ENCODE measurements at regions not wholly inside any gene's neighbourhood (a gene's known extent, or its start where the extent isn't known, plus 50 kb on each side); places are given as distances from the start of the nearest gene placed in this dataset.

DNA sequence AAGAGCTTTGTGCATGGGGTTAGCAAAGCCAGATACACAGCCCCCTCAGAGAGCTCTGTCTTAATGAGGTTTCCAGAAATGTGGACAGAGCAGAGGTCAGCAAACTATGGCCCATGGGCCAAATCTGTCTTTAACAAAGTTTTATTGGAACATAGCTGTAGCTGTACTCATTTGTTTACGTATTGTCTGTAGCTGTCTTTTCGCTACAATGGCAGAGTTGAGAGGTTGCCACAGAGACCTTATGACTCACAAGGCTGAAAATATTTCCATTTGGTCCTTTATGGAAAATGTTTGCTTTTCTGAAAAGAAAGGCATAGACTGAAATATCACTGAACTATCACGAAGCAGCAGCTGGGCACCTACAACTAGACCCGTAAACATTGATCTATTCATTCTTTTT lies 841.8 kb downstream of the SLC4A3 start:
- no peak for DNase-seq (ENCODE audit: low read depth)
- H3K4me3 ChIP-seq (ENCODE audit: low read depth, low read length) = no peak overlapping the region
- TF ChIP-seq, protein P1, sequence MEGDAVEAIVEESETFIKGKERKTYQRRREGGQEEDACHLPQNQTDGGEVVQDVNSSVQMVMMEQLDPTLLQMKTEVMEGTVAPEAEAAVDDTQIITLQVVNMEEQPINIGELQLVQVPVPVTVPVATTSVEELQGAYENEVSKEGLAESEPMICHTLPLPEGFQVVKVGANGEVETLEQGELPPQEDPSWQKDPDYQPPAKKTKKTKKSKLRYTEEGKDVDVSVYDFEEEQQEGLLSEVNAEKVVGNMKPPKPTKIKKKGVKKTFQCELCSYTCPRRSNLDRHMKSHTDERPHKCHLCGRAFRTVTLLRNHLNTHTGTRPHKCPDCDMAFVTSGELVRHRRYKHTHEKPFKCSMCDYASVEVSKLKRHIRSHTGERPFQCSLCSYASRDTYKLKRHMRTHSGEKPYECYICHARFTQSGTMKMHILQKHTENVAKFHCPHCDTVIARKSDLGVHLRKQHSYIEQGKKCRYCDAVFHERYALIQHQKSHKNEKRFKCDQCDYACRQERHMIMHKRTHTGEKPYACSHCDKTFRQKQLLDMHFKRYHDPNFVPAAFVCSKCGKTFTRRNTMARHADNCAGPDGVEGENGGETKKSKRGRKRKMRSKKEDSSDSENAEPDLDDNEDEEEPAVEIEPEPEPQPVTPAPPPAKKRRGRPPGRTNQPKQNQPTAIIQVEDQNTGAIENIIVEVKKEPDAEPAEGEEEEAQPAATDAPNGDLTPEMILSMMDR (IDR thresholded peaks at IDR 0.05; ENCODE audit: low read depth, low read length, missing control alignments) = no peak

- H3K4me3 ChIP-seq (ENCODE audit: low read depth, low read length) = no peak overlapping the region
- DNase-seq (ENCODE audit: low read depth) = no peak
- TF ChIP-seq, protein P1 (IDR thresholded peaks at IDR 0.05; ENCODE audit: low read depth, low read length, missing control alignments) = no peak
Observed at GRCh38 chr2:220473611-220474010, 846.2 kb downstream of the SLC4A3 start.

DNA sequence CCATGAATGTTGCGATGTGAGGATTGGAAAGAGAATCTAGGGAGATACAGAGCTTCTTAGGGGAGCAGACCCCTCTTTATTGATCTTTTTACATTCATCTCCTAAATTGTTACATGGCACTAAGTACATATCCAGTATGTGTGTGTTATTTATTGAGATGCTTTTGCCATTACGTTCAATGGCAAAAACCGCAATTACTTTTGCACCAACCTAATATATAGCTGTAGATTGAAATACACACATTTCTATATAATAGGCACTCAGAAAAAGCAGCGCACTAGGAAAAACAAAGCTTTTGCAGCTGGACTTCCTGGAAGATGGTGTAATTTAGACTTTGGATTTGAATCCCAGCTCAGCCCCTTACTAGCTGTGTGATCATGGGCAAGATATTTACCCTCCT lies 849.4 kb downstream of the SLC4A3 start:
- DNase-seq (ENCODE audit: low read depth) = no peak
- TF ChIP-seq, protein P1 (IDR thresholded peaks at IDR 0.05; ENCODE audit: low read depth, low read length, missing control alignments) = no peak
- H3K4me3 ChIP-seq (ENCODE audit: low read depth, low read length) = no peak overlapping the region

DNA sequence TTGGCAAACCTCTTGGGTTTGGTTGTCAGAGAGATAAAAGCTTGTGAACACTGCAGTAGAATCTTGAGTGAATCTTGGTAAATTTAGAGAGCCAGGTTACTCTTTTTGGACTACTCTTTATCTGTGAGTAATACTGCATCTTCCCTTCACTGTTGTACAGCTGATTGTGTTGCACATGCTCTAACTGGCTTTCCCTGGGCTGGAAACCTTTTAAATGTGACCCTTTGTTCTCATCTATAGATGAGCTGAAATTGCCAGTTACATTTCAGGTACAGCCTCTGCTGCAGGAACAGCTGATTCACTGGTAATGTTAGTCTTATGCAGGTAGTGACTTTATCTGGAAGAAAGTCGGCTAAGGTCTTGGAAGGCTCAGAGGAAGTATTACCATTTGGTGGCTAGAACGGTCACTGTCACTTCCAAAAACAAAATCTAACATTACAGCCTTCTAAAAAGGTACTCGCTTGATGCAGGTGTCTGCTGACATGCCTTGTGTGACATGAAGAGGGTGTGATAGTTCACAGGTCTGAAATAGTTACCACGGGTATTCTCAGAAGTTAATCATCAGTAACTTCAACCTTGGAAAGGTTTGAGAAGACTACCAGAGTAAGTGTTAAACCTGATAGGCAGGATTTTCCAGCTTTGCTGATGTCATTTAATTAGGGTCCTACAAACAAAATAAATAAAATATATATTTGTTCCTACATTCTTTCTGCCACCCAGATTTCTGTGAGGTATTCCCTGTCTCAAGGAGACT lies 851.1 kb downstream of the SLC4A3 start:
- no peak overlapping the region for H3K4me3 ChIP-seq (ENCODE audit: low read depth, low read length)
- no peak for DNase-seq (ENCODE audit: low read depth)
- TF ChIP-seq, protein P1 (IDR thresholded peaks at IDR 0.05; ENCODE audit: low read depth, low read length, missing control alignments) = no peak

DNA sequence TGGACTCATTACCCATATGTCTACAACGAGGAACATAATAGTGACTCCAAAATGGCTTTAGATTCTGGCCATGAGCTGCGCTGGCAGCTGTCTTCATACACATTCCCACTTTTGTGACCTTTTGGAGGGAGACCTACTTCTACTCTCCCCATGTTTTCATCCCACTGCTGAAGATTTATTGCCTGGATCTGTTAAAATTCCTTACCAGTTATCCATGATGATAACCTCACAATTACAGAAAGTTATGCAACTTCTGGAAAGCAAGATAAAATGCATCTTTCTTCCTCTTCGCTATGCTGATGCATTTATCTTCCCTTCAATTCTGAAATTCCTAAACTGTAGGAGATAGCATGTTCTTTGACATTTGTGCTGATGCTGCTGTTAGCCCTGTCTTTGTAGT lies 855.3 kb downstream of the SLC4A3 start:
- TF ChIP-seq, protein P1 (IDR thresholded peaks at IDR 0.05; ENCODE audit: low read depth, low read length, missing control alignments) = no peak
- no peak for DNase-seq (ENCODE audit: low read depth)
- no peak overlapping the region for H3K4me3 ChIP-seq (ENCODE audit: low read depth, low read length)

GRCh38 chr2:220489121-220489520 lies 861.7 kb downstream of the SLC4A3 start:
- H3K4me3 ChIP-seq (ENCODE audit: low read depth, low read length) = no peak overlapping the region
- TF ChIP-seq, protein P1 (IDR thresholded peaks at IDR 0.05; ENCODE audit: low read depth, low read length, missing control alignments) = no peak
- DNase-seq (ENCODE audit: low read depth) = no peak

- TF ChIP-seq, protein P1 (IDR thresholded peaks at IDR 0.05; ENCODE audit: low read depth, low read length, missing control alignments) = no peak
- H3K4me3 ChIP-seq (ENCODE audit: low read depth, low read length) = no peak overlapping the region
- no peak for DNase-seq (ENCODE audit: low read depth)
Observed at GRCh38 chr2:220491670-220492069, 864.2 kb downstream of the SLC4A3 start.
